ENCODE measurements at regions not wholly inside any gene's neighbourhood (a gene's known extent, or its start where the extent isn't known, plus 50 kb on each side); places are given as distances from the start of the nearest gene placed in this dataset.

- intact Hi-C loops (cut with DNase I): no loop called here
- DNase-seq (ENCODE audit: low spot score): no peak
Observed at GRCh38 chr3:72309661-72310418, 524.9 kb upstream of the PROK2 start.

- intact Hi-C loops (cut with DNase I): no loop called here
- DNase-seq (ENCODE audit: low spot score): no peak
Observed at GRCh38 chr3:72308641-72309040, 523.7 kb upstream of the PROK2 start.

- intact Hi-C loops (cut with DNase I): no loop called here
- DNase-seq (ENCODE audit: low spot score): no peak
Observed at GRCh38 chr3:72307438-72308115, 522.6 kb upstream of the PROK2 start.

DNA sequence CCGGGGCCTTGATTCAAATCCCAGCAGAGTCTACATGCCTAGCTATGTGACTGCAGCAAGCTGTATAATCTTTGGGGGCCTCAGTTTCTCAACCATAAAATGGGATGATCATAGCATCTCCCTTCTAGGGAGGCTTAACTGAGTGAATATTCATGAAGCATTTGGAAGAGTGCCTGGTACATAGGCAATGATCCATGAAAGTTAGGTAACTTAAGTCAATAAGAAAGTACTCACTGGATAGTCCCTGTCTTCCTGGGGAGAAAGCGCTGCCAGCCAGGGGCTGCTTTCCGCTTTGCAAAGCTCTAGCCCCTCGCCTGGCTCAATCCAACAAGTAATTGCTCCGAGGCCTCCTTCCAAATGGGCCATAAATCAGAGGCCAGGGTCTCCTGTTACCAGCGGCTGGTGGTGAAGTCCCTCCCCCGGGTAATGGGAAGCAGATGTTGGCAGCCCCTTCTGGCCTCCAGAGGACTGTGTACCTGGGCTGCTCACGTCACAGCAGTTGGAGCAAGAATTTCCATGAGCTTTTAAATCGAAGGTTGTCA is 521.9 kb upstream of the PROK2 start:
- no peak for DNase-seq (ENCODE audit: low spot score)
- intact Hi-C loops (cut with DNase I): no loop called here

GRCh38 chr3:72303926-72304325 is 519.0 kb upstream of the PROK2 start:
- DNase-seq (ENCODE audit: low spot score): no peak
- intact Hi-C loops (cut with DNase I): no loop called here

DNA sequence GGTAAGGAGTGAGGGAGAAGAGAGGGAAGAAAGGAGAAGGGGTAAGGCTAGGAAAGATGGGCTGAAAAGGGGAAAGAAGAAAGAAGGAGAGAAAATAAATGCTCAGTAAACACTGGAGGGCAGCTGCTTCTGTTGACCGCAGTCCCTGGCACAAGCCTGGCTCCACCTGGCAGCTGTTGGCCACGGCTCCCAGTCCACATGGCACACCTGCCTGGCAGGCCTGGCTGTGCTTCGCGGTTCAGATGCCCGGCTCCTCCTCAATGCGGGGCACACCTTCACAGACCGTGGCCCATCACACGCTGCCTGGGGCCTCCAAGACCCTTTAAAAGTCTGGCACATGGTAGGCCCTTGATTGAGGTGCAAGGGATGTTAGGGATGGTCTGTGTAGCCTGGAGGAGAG is 516.8 kb upstream of the PROK2 start:
- no peak for DNase-seq (ENCODE audit: low spot score)
- intact Hi-C loops (cut with DNase I): no loop called here

- intact Hi-C loops (cut with DNase I): no loop called here
Observed at GRCh38 chr3:72300621-72301020, 515.7 kb upstream of the PROK2 start.

GRCh38 chr3:72299823-72300222 is 514.9 kb upstream of the PROK2 start:
- no peak for DNase-seq (ENCODE audit: low spot score)
- intact Hi-C loops (cut with DNase I): no loop called here

More at GRCh38 chr3:72300621-72301020, 515.7 kb upstream of the PROK2 start:
- no peak for DNase-seq (ENCODE audit: low spot score)

- no peak for DNase-seq (ENCODE audit: low spot score)
- intact Hi-C loops (cut with DNase I): no loop called here
Observed at GRCh38 chr3:72299321-72299802, 514.4 kb upstream of the PROK2 start.

DNA sequence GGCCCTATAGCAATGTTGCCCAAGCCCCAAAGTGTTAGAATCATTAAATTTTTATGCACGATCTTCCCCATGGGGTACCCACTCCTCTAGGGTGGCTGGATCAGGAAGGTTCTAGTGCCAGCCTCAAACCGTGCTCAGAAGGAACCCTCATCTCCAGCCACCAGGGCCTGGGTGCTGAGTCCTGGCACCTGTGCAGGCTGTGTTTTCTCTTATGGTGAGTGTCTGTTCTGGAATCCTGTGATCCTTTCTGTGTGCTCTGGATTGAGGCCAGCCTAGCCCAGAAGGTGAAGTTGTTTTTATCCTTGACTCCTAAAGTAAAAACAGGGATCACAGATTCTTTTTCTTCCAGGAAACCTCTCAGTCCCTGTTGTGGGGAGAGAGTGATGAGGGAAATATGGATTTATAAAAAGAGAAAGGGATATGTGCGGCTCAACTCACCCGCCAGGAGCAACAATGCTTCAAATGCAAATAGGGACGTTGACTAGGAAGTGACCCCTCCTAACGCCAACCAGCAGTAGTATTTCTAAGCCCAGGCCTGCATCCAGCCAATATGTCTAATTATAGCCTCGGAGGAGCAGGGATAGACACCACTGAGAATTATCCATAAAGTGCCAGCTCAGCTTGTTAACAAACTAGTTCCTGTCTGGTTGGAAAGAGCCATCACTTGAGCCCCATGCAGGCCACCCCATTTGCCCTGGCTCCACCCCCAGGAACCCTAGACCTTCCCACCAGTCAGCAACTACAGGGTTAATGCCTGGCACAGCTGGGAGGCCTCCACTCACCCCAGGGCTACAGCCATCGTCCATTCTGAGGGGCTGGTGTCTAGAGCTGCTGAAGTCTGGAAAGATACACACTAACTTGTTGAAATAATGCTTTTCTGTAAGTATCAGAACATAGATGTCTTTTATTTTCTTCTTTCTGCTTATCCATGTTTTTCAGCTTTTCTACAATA is 513.5 kb upstream of the PROK2 start:
- intact Hi-C loops (cut with DNase I): no loop called here
- DNase-seq (ENCODE audit: low spot score): no peak

- intact Hi-C loops (cut with DNase I): no loop called here
- DNase-seq (ENCODE audit: low spot score): no peak
Observed at GRCh38 chr3:72297481-72297880, 512.5 kb upstream of the PROK2 start.

DNA sequence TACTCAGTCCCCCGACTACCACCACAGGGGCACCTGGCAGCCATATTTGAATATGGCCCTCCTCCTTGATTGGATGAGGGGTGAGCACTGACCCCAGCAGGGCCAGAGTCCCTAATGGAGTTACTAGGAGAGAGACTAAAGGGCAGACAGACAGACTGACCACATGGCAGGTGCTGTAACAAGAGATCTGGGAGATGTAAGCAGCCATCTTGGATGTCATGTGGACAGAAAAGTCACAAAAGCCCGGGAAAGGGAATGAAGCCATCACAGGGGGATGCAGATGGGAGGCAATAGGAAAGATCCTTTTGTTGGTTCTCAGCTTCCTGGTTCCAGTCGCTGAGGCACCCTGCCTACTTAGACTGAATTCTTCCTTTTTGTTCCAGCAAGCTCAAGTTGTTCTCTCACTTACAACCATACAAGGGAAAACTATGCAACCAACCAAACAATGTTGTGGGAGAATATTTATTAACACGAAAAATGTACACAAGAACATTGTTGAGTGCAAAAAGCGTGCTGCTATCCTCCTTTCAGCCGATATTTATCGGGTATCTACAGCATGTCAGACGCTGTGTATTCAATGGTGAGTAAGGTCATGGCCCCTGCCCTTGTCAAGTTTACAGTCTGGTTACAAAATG is 511.6 kb upstream of the PROK2 start:
- DNase-seq (ENCODE audit: low spot score): no peak
- intact Hi-C loops (cut with DNase I): no loop called here

- intact Hi-C loops (cut with DNase I): no loop called here
- no peak for DNase-seq (ENCODE audit: low spot score)
Observed at GRCh38 chr3:72295962-72296450, 511.1 kb upstream of the PROK2 start.

DNA sequence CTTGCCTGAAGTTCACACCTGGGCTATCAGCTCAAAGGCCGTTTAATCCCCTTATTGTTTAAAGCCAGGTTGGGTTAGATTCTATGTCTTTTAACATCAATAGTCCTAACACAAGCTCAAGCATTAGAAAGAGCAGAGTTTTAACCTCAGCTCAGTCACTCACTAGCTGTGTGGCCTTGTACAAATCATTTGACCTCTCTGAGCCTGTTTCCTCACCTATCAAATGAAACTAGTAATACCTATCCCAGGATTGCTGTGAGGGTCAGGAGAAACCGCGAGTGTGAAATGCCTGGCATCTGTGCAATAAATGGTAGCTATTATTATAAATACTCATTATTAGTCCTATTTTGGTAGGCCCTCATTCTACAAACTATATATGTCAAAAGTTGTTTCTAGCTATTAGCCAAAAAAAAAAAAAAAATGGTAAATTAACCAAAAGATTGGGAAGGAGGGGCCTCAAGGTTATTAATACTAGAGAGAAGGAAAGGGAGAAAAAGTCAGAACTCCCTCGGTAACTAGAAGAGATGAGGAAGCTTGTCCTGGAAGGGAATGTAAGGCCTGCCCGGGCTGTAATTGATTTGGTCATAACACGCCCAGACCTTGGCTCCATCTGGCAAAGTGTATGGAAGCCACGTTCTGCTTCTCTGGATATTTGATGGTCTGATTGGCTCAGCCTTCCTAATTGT is 510.5 kb upstream of the PROK2 start:
- intact Hi-C loops (cut with DNase I): no loop called here
- DNase-seq (ENCODE audit: low spot score): no peak

GRCh38 chr3:72290859-72291638 is 506.1 kb upstream of the PROK2 start:
- no peak for DNase-seq (ENCODE audit: low spot score)
- intact Hi-C loops (cut with DNase I): no loop called here

DNA sequence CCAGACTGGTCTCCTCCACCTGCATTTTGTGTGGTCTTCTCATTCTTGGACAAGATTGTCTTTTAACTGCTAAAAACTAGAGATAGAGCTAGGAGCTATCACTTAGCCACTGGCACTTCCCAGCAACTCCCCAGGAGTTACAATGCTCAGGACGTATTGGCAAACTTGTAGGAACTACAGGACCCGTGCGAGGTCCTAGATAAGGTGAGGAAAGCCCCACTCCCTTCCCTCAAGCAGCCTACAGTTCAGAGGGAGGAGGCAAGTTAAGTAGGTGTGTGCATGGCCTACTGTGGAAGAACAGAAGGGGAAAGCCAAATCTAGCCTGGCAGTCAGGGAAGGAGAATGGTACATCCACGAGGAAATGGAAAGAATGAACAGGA is 504.7 kb upstream of the PROK2 start:
- DNase-seq (ENCODE audit: low spot score): no peak
- intact Hi-C loops (cut with DNase I): no loop called here

- intact Hi-C loops (cut with DNase I): no loop called here
- no peak for DNase-seq (ENCODE audit: low spot score)
Observed at GRCh38 chr3:72288955-72289691, 504.2 kb upstream of the PROK2 start.

Data from cardiac septum (tissue), 1 donor.